HL-60 (cell line): ENCODE measurements at regions not wholly inside any gene's neighbourhood (a gene's known extent, or its start where the extent isn't known, plus 50 kb on each side); places are given as distances from the start of the nearest gene placed in this dataset.

Source experiments
- POLR2AphosphoS5 ChIP-seq: IDR thresholded peaks from 2 replicates; pipeline ENCODE4 v1.6.1; 2012; ENCODE audit warnings: low read depth
- TF ChIP-seq, protein P1 (sequence below): IDR thresholded peaks from one replicate; pipeline ENCODE4 v1.5.1; 2011; ENCODE audit warnings: low read length, control low read depth, inconsistent platforms; ENCODE audit not compliant: insufficient read depth

DNA sequence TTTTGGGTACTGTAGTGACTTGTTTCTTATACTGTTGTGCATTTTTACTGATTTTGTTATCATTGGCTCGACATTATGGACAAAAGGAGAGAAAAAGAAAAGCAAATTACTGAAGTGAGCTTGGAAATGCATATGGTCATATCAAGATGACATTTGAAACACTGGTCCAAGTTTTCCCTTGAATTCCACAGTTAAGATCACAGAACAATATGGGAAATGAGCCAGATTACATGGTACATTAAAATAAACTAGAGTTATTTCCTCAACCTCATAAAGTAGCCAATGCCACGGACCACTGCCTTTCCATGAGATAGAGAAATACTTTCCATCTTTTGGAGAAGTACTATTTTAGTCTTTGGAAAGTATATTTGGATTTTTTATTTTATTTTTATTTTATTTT is 62.0 kb upstream of the SGPP2 start:
- TF ChIP-seq, protein P1, sequence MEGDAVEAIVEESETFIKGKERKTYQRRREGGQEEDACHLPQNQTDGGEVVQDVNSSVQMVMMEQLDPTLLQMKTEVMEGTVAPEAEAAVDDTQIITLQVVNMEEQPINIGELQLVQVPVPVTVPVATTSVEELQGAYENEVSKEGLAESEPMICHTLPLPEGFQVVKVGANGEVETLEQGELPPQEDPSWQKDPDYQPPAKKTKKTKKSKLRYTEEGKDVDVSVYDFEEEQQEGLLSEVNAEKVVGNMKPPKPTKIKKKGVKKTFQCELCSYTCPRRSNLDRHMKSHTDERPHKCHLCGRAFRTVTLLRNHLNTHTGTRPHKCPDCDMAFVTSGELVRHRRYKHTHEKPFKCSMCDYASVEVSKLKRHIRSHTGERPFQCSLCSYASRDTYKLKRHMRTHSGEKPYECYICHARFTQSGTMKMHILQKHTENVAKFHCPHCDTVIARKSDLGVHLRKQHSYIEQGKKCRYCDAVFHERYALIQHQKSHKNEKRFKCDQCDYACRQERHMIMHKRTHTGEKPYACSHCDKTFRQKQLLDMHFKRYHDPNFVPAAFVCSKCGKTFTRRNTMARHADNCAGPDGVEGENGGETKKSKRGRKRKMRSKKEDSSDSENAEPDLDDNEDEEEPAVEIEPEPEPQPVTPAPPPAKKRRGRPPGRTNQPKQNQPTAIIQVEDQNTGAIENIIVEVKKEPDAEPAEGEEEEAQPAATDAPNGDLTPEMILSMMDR: no peak
- no peak for TF ChIP-seq POLR2AphosphoS5
